HG03196 (cell line): ENCODE measurements at regions not wholly inside any gene's neighbourhood (a gene's known extent, or its start where the extent isn't known, plus 50 kb on each side); places are given as distances from the start of the nearest gene placed in this dataset.

Experiments
- ATAC-seq: cut with Tn5 transposase; IDR thresholded peaks from one replicate; pipeline ENCODE4 v1.9.1; 2021; ENCODE audit not compliant: unreplicated experiment

DNA sequence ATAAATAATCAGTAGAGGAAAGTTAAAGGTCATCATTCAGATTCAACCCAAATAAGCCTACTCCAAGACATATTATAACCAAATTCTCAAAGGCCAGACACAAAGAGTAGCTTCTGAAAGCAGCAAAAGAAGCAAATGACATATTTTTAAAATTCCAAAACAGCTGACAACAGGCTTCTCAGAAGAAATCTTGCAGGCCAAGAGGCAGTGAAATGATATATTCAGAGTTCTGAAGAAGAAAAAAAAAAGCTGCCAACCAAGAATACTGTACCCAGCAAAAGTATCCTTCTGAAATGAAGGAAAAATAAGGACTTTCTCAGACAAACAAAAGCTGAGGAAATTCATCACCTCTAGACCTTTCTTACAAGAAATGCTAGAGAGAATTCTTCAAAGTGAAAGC, 787.1 kb upstream of the TENM4 start:
- ATAC-seq: no peak

DNA sequence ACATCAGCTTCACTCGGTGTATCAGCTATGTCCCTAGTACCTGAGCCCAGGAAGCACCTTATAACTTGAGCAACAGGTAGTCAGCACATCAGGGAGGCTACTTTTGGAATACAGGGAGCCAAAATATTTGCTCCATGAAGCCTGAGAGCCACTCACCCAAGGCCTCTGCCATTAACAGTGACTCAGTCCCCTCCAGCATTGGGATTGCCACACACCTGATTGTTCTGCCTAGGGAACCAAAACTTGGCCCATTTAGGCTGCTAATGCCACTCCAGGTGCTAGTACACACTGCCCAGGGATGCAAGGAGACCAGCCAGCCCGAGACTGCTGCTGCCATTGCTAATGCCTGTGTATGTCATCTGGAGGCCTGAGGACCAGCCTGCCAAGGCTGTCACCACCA, 773.6 kb upstream of the TENM4 start:
- no peak for ATAC-seq

DNA sequence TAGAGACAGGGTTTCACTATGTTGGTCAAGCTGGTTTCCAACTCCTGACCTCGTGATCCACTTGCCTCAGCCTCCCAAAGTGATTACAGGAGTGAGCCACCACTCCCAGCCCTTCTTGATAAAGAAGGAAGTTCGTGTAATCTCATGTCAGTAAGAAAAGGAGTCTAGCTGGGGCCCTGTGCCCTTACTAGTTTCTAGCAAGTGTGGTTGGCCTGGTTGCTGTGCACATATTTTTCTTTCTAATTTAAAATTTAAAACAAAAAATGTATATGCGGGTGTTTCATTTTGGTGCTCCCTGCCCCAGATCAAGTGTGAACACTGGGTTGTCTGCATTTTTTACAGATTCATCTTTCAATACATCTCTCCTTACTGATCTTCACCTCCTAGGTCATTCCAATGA, 770.8 kb upstream of the TENM4 start:
- no peak for ATAC-seq

DNA sequence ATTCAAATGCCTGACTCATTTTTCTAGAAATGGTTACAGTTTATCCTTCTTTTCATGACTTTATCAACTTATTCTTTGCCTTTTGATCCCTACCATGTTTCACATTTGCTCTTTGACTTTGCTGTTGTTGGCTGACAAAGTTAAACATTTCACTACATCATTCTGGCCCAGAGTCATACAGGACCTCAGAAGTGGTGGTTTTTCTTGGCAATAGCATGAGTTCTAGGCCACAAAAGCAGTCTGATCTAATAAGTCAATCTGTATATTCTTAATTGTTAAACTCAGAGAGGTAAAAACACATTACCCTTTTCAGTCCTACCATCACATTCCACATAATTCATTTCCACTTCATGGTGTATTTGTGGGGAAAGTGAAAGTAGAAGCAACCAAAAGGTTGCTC, 763.2 kb upstream of the TENM4 start:
- no peak for ATAC-seq

DNA sequence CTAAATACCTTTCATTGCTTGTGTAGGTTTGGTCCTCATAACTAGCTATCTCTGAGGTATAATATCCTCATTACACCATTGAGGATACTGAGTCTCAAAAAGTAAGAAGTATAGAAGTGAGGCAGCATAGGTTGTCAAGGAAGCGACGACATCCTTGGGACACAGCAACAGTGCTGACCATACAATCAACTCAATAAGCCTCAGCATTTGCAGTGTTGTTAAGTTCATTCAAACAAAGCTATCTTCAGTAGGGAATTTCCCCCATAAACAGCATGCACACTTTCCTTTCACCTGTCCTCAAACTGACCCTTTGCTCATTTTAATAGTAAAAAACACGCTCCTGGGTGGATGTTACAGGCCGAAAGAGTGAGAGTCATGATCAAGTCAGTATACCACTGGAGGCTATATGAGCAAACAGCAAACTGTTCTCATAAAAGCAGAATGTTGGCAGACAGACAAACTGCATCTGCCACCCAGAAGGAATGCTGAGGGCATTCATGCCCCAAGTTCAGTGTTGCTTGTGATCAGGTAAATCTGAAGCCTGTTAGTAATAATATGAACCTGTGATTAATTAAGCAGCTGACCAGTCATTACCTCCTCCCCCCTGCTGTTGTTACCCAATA, 756.2 kb upstream of the TENM4 start:
- no peak for ATAC-seq

DNA sequence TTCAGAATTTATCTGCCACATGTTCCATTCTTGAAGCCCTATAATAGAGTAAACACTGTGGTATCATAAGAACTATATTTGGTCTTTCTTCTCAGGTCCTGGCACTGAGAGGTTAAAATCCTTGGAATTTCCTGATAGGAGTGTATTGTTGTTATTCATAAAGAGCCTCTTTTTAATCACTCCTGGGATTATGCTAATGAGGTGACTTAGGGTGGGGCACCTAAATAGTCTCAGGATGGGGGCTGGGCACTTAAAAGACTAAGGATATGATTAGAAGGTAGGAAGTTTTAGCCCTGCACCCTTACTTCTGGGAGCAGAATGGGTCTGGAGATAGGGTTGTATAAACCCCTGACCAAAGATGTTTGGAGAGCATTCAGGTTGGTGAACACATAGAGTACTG, 755.2 kb upstream of the TENM4 start:
- ATAC-seq: no peak

DNA sequence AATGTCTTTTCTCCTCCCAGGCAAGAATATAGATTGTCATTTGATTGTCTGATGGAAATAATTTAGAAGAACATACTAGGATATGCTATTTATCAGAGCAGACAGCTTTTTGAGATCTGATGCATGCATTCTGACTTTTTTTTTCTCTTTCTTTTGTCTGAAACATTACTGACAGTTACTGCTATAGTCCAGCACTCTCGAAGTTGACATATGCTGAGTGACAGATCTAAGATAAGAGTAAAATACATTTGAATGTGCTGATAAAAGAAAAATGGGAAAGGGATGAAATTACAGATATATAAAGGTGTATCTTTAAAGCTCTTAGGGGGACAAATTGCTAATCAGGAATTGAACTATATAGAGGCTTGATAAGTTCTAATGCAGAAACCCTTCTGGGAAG, 753.8 kb upstream of the TENM4 start:
- no peak for ATAC-seq

DNA sequence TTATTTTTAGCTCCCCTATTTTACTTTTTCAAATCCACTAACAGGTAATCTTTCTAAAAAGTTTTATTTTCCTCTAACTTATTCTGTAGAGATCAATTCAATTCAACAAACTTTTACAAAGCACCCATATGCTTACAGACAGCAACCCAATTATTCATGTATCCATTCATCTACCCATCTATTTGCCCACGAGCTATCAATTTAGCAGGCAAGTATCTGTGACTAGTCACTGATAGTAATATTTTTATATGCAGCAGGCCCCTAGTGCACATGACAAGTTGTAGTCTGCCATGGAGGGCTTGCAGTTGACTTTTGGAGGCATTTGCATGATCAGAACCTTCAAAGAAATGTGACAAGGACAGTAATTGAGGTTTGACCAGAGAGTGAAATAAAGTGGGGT, 753.2 kb upstream of the TENM4 start:
- ATAC-seq: no peak

DNA sequence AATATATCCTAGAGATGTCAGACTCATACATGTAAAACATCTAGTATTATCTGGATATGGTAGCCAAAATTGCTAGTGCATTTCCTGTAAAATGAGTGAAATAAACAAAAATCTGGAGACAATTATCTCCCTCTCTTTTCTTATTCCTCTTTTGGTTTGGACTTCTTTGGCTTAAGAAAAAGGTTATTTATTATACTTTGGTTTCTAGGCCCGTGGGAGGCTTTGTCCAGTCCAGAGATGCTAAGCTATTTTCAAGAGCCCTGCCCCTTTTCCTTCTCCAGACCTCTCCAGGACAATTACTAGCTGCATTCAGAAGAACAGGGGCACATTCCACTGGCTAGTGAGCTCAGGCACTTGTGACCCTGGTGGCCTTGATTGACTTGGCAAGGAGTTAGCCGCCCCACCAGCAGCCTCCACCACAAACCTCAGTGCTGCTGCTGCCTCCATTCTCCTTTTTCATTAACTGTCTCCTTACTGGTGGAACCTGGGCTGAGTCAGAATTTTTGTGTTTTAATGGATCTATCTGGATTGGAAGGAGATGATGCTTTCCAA, 747.3 kb upstream of the TENM4 start:
- ATAC-seq: no peak

DNA sequence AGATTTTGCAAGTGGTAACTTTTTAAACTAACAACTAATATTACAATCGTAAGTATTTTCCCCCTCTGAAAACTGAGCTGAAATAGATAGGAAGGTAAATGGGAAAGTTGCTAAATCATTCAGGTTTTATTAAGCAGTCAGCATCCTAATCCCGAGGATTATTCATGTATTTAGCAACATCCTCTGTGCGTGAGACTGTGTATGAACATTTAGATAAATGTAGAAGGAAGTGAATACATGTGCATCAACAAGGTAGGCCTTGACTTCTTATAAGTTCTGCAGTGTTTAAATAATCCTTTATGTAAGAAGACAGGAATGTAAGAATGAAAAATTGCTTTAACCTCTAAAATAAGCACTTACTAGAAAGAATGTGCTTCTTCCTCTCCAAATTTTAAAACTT, 745.9 kb upstream of the TENM4 start:
- ATAC-seq: no peak

DNA sequence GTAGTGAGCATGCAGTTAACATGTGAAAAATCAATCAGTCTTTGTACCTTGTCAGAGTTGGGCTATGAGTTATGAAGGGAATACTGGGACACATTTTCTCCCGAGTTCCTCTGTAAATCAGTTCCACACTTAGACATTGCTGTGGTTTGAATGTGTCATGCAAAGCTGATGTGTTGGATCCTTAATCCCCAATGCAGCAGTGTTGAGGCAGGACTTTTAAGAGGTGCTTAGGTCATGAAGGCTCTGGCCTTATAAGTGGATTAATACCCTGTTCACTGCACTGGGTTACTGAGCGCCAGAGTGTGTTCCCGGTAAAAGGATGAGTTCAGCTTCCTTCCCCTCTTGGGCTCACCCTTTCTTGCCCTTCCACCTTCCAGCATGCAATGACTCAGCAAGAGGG, 742.1 kb upstream of the TENM4 start:
- no peak for ATAC-seq

DNA sequence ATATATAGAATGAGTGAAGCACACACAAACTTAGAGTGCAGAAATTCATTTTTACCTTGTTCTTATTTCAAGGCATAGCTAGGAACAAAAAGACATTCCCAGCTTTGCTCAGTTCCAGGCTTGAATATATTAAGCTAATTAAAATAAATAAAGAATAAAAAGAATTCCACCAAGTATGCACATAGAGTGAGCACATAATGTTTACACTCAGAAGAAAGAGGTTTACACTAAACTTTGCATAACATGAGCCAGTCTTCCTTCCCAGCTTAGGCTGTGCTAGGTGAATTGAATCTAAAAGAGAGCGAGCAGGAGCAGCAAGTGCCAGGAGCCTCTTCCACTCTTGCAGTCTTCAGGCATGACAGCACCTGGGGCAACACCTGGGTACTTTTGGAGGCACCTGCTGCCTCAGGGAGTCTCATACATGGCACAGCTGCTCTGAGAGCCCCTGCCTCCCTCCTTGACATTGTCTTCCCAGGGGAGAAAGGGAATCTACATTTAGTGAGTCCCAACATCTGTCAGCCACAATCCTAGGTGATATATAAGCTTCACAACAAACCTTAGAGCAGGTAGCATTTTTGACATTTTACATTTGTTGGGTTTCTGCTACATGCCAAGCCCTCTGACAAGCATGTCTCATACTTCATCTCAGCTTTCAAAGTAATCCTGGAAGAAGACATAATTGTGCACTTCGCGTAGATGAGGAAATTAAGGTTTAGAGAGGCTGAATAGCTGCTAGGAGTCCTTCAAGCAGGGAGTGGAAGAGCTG, 732.7 kb upstream of the TENM4 start:
- ATAC-seq: no peak

DNA sequence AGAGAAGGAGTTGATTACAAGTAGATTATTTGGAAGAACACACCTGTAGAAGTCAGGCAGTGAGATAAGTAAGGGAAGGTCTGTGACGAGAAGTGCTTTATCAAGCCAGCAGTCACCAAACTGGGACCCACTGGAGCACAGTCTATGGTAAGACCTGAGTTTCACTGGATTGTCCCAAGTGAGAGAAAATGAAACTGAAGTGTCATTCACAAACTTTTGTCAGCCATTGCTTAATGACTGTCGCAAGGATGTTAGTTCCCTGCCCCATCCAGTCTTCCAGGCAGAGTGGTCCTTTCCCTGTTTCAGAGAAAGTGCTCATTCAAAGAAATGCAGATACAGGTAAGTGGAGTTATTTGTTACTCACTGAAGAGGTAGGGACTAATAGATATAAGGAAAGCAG, 728.0 kb upstream of the TENM4 start:
- no peak for ATAC-seq

DNA sequence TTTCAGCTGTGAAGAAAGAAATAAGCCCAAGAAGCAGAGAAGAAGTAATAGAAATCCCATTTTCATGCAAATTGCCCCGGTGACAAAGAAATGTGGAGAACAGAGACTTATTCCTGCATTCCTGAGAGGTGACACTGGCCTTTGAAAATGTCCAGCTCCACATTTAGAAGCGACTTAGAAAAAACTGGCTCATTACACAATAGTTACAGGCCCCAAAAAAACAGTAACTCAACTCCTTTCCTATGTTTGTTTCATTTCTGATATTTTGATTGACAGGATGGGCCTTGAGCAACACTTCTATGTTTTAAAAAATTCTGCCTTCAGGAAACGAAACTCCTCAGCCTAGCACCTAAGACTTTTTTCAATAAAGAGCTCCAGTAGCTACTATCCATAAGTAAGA, 726.9 kb upstream of the TENM4 start:
- no peak for ATAC-seq

DNA sequence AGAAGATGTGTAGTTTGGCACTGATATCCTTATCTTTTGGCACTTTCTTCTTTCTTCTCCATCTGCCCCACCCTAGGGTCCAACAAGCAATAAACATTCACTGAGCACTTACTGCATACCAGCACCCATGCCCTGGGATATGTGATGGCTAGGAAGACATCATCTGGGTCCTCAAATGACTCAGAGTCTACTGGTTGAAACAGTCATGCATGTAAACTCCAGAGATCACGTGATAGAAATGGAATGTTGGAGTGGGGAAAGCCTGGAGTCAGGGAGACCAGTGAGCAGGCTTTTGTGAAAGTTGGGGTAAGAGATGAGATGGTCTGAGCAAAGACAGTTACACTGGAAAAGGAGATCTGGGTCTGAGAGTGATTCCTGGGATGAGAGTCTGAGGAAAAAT, 724.9 kb upstream of the TENM4 start:
- ATAC-seq: no peak

DNA sequence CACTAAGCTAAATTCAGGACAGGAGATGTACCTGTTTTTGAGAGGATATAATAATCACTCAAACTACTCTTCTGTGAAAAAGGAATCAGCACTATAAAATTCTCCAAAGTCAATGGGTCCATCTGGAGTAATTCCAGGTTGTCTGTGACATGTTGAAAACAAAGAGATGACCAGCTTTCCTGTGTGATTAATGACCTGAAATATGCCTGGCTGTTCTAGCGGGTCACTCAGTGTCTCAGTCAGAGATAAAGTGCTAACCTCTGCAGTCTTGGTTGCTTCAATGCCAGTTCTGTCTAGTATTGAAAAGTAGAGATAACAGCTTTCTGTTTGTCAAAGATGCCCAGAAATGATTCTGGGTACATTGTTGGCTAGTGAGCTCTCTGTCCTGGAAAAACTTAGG, 722.6 kb upstream of the TENM4 start:
- ATAC-seq: no peak

DNA sequence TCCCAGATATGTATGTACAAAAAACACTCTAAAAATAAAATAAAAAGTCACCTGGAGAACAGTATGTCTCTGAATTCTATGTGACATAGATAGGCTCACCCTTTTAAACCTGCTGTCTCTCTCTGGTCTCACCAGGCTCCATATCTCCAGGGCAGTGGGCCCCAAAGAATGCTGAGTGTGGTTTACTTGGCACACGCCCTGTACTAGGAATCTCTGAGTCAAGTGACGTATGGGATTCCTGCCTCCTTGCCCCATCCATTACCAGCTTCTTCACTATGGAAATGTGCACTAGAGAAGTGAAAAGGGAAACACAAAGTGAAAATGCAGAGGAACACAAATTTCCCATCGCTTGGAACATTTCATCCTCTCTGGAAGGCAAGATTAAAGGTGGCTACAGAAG, 722.2 kb upstream of the TENM4 start:
- no peak for ATAC-seq

DNA sequence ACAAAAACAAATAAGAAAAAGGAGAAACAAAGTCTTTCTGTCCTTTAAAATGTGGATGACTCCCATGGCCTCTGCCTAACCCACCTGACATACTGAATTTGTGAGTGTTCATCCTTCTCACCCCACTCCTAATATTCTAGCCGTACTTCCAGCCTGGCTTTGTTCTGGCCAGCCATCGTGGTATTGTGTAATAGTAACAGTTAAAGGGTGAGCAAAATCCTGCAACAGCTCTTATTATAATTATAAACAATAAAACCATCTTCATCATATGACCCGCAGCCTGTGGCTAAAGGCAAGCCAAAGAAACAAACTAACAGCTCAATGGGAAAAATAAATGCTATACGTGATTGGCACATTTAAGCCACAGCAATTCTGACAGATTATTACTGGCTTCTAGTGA, 721.6 kb upstream of the TENM4 start:
- ATAC-seq: no peak

DNA sequence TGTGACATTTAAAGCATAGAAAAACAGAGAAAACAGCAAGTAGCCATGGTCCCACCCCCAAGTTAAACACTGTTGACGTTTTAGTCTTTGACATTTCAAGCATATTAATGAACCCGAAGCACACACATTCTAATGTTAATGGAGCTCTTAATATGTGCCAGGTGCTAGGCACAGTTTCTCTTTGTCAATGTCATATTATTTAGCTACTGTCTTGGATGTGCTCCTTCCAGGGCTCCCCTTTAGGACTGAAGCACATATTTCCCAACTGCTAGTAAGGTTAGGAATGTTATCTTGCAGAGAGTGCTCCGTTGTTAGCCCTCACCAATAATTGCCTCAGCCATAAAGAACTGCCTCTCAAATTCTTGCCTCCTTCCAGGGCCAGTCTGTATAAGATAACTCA, 716.6 kb upstream of the TENM4 start:
- no peak for ATAC-seq

DNA sequence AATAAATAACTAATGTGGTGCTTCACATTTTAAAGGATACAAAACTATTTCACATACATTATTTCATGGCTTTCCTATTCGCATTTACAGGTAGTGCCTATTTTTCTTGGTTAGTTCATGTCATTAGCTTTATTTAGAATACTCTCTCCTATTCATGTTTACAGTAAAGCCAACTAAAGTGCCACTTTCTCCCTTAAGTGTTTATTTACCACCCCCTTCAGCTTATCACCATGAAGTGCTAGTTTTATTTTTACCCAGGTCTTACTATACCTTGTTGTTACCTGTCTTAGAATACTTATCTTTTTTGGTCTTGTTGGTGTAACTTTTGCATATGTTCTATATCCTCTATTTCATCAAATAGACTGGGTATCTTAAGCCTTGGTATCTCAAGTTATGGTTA, 715.2 kb upstream of the TENM4 start:
- no peak for ATAC-seq

DNA sequence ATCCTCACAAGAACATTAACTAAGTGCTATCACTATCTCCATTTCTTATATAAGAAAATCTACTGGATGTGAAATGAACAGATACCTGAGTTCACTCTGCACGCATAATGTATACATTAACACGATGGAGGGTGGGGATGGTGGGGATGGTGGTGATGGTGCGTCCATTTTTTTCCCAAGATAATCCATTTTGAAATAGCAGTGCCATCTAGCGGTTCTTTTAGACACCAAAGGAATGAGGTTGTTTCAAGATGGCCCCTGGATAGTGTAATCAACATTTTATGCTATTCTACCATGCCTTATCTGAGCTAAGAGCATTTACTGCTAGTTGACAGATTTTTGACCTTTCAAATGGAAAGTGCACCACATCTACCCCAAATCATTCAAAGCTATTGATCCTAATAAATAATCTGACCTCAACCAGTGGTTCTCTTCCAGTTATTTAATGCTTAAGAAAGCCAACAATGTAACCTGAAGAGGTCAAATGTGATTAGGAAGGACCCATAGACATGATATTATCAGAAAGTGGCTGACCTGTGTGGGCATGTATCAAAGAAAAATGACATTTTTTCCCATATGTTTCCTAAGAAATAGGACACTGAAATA, 714.7 kb upstream of the TENM4 start:
- ATAC-seq: no peak

DNA sequence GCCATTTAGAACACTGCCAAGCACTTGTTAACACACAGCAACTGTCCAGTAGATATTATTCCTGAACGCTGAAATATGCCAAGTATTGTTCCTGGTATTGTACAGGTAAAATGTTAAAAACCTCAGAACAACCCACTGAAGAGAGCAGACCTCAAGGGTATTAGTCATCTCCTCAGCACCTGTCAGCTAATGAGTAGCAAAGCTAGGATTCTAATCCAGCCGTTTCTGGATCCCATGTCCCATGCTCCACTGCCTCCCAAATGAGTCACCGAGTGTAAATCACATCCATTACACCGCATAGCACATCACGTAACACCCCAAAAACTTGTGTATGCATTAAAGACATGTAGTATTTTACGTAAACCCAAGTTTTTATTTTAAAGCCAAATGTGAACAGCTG, 705.4 kb upstream of the TENM4 start:
- ATAC-seq: no peak
